LNCaP clone FGC (cell line): ENCODE measurements at regions not wholly inside any gene's neighbourhood (a gene's known extent, or its start where the extent isn't known, plus 50 kb on each side); places are given as distances from the start of the nearest gene placed in this dataset.

Experiments used
- DNase-seq: peaks from one replicate; pipeline ENCODE4 v3.0.0-alpha.2; 2011; ENCODE audit warnings: low read depth
- H3K4me3 ChIP-seq: 2 replicates; pipeline ENCODE4 v1.5.1; 2011; ENCODE audit warnings: mild to moderate bottlenecking, low read depth, low read length, control low read depth
- CTCF ChIP-seq: IDR thresholded peaks from 2 replicates; pipeline ENCODE4 v1.5.1; 2012; ENCODE audit warnings: mild to moderate bottlenecking; ENCODE audit not compliant: control insufficient read depth, insufficient read depth; ENCODE audit errors: extremely low read depth

GRCh38 chr7:81526971-81527370 lies 242.9 kb downstream of the HGF start:
- no peak overlapping the region for H3K4me3 ChIP-seq
- no peak for TF ChIP-seq CTCF
- no peak for DNase-seq

GRCh38 chr7:81525841-81526240 lies 244.0 kb downstream of the HGF start:
- TF ChIP-seq CTCF, result no peak
- no peak overlapping the region for H3K4me3 ChIP-seq
- no peak for DNase-seq

GRCh38 chr7:81519886-81520285 lies 250.0 kb downstream of the HGF start:
- H3K4me3 ChIP-seq, result no peak overlapping the region
- no peak for TF ChIP-seq CTCF
- no peak for DNase-seq

GRCh38 chr7:81516898-81517297 lies 252.9 kb downstream of the HGF start:
- no peak for DNase-seq
- no peak overlapping the region for H3K4me3 ChIP-seq
- no peak for TF ChIP-seq CTCF

GRCh38 chr7:81515009-81515408 lies 254.8 kb downstream of the HGF start:
- DNase-seq, result no peak
- H3K4me3 ChIP-seq, result no peak overlapping the region
- TF ChIP-seq CTCF, result no peak

- DNase-seq, result no peak
- no peak for TF ChIP-seq CTCF
- no peak overlapping the region for H3K4me3 ChIP-seq
Measured at GRCh38 chr7:81514546-81514945, 255.3 kb downstream of the HGF start.

GRCh38 chr7:81510122-81510521 lies 259.7 kb downstream of the HGF start:
- no peak for TF ChIP-seq CTCF
- DNase-seq, result no peak
- H3K4me3 ChIP-seq, result no peak overlapping the region
